Activated CD4-positive, alpha-beta T cell treated with anti-CD3 and anti-CD28 coated beads for 36 hours (primary cell): ENCODE measurements at regions not wholly inside any gene's neighbourhood (a gene's known extent, or its start where the extent isn't known, plus 50 kb on each side); places are given as distances from the start of the nearest gene placed in this dataset.
A peak's percentile ranks its signal among the peaks of the same experiment; 100 is the strongest.

ENCODE experiments used
- ATAC-seq: fragments of 200-7000 bp; cut with Tn5 transposase; one replicate; pipeline ENCODE4 v1.10.0; 2021; ENCODE audit warnings: mild to moderate bottlenecking, moderate library complexity
- CTCF ChIA-PET: fragments of 350-600 bp; sonication (Branson Sonifier 250); formaldehyde crosslinking; loops from one replicate; lab custom pipeline; 2021; ENCODE audit warnings: antibody characterized with exemption; lab: Charles Lee
- POLR2A ChIA-PET: fragments of 350-600 bp; sonication (Branson Sonifier 250); formaldehyde crosslinking; loops from one replicate; lab custom pipeline; 2021; ENCODE audit warnings: antibody characterized with exemption, inconsistent platforms; lab: Charles Lee
- DNase-seq: peaks from one replicate; pipeline ENCODE4 v3.0.0-alpha.2; 2020
- H3K27ac Mint-ChIP-seq: one replicate; pipeline ENCODE4 v1.8.0; 2021; ENCODE audit warnings: mixed read lengths
- H3K27me3 Mint-ChIP-seq: one replicate; pipeline ENCODE4 v1.8.0; 2021; ENCODE audit warnings: mixed read lengths
- H3K36me3 Mint-ChIP-seq: one replicate; pipeline ENCODE4 v1.8.0; 2021; ENCODE audit warnings: low read depth, mixed read lengths
- H3K4me1 Mint-ChIP-seq: one replicate; pipeline ENCODE4 v1.8.0; 2021; ENCODE audit warnings: mixed read lengths
- H3K4me3 Mint-ChIP-seq: one replicate; pipeline ENCODE4 v1.8.0; 2021; ENCODE audit warnings: mild to moderate bottlenecking, moderate library complexity, mixed read lengths
- H3K9me3 Mint-ChIP-seq: one replicate; pipeline ENCODE4 v1.8.0; 2021; ENCODE audit warnings: low read depth, mixed read lengths
- intact Hi-C, 2 experiments: fragments of 100-400 bp; cut with DNase I in 1 of 2; cut with micrococcal nuclease in 1 of 2; formaldehyde crosslinking; loops; one replicate each; pipeline versions ENCODE4 v1.14.2 to v1.15.1; 2022 to 2024; cut with DNase I, micrococcal nuclease

DNA sequence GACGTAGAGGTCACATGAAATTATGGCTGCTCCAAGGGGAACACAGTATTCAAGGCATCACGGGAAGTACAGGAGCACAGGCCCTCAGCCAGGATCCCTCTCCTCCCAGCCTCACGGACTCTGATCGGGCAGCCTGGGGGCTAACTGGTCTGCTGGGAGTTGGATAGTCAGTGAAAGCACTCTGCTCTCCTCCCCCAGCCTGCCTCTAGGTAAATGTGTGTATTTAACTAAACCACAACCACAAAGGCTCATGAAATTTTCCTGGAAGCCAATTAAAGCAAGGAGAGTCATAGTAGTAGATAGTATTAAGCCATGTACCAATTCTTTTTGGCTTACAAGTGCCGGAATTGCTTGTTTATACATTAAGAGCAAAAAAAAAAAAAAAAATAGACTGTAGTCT is 254.3 kb downstream of the MSRB3 start:
- Mint-ChIP-seq H3K4me1 (peaks cover 3% of the 10 kb centered on the region), H3K4me3 (no peak overlapping the region), H3K36me3 (no peaks in the 10 kb centered on the region), H3K27ac (no peak overlapping the region), H3K9me3 (peaks cover under 1% of the 10 kb centered on the region), H3K27me3 (peaks cover 6% of the 10 kb centered on the region)
- POLR2A ChIA-PET = no interaction called here
- CTCF ChIA-PET = no interaction called here
- DNase-seq (no peak), ATAC-seq (no peak)
- intact Hi-C loops = no loop called here

- no peak overlapping the region for H3K4me3 Mint-ChIP-seq
- peaks cover 6% of the 10 kb centered on the region for H3K27me3 Mint-ChIP-seq
- peaks cover 3% of the 10 kb centered on the region for H3K4me1 Mint-ChIP-seq
- intact Hi-C loops = no loop called here
- ATAC-seq (no peak), DNase-seq (no peak)
- ChIA-PET CTCF (no interaction called here), POLR2A (no interaction called here)
- H3K9me3 Mint-ChIP-seq = peaks cover 3% of the 10 kb centered on the region
- no peaks in the 10 kb centered on the region for H3K36me3 Mint-ChIP-seq
- H3K27ac Mint-ChIP-seq = no peak overlapping the region
These were observed 254.8 kb downstream of the MSRB3 start for GRCh38 chr12:65533177-65533883.

DNA sequence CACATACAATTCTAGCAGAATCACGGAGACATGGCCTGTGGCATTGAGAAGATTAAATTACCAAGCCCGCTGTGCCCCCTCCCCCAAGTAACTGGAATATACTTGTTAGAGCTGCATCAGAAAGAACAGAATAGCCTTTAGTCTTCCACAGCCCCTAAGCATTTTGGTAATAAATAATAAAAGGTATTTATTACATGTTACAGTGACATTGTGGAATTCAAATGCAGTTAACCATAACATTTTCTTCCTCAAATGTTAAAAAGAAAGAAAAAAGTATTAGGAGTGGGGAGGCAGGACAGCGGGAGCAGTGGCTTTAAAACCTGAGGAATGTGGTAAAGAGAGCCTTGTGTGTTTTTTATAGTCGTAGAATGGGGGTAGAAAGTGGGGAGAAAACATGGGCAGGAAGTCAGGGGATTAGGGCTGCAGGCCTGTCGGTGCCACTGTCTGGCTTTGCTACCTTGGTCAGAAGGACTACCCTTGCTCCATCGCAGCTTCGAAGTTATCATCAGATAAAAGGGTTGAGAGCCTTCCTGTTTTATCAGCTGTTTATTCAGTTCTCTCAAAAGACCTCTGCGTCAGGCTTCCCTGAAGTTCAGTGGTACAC is 255.9 kb downstream of the MSRB3 start:
- ATAC-seq (no peak), DNase-seq (no peak)
- intact Hi-C loops = no loop called here
- H3K4me3 Mint-ChIP-seq = no peak overlapping the region
- CTCF ChIA-PET = no interaction called here
- H3K9me3 Mint-ChIP-seq = peaks cover 3% of the 10 kb centered on the region
- H3K27ac Mint-ChIP-seq = no peak overlapping the region
- peaks cover 6% of the 10 kb centered on the region for H3K27me3 Mint-ChIP-seq
- no peaks in the 10 kb centered on the region for H3K36me3 Mint-ChIP-seq
- peaks cover 3% of the 10 kb centered on the region for H3K4me1 Mint-ChIP-seq
- POLR2A ChIA-PET = no interaction called here

- Mint-ChIP-seq H3K27me3 (peaks cover 2% of the 10 kb centered on the region), H3K27ac (no peak overlapping the region), H3K9me3 (peaks cover 8% of the 10 kb centered on the region), H3K4me1 (peaks cover 3% of the 10 kb centered on the region), H3K36me3 (no peaks in the 10 kb centered on the region), H3K4me3 (no peak overlapping the region)
- ATAC-seq = no peak
- intact Hi-C loops = no loop called here
- POLR2A ChIA-PET = no interaction called here
- no peak for DNase-seq
- CTCF ChIA-PET = interaction anchor here (1.0 kb wide), 1 partner anchor 21 kb away, joined by 3 read pairs; no protein-coding TSS in a partner anchor
These were observed 257.5 kb downstream of the MSRB3 start for GRCh38 chr12:65535946-65536345.

- DNase-seq = no peak
- CTCF ChIA-PET = interaction anchor here (1.0 kb wide), 1 partner anchor 20 kb away, joined by 3 read pairs; no protein-coding TSS in a partner anchor
- Mint-ChIP-seq H3K27me3 (peaks cover 2% of the 10 kb centered on the region), H3K36me3 (no peaks in the 10 kb centered on the region), H3K4me1 (peaks cover 3% of the 10 kb centered on the region), H3K4me3 (no peak overlapping the region), H3K9me3 (peaks cover 12% of the 10 kb centered on the region), H3K27ac (no peak overlapping the region)
- POLR2A ChIA-PET = no interaction called here
- no peak for ATAC-seq
- intact Hi-C loops = no loop called here
These were observed 257.9 kb downstream of the MSRB3 start for GRCh38 chr12:65536351-65536750.

DNA sequence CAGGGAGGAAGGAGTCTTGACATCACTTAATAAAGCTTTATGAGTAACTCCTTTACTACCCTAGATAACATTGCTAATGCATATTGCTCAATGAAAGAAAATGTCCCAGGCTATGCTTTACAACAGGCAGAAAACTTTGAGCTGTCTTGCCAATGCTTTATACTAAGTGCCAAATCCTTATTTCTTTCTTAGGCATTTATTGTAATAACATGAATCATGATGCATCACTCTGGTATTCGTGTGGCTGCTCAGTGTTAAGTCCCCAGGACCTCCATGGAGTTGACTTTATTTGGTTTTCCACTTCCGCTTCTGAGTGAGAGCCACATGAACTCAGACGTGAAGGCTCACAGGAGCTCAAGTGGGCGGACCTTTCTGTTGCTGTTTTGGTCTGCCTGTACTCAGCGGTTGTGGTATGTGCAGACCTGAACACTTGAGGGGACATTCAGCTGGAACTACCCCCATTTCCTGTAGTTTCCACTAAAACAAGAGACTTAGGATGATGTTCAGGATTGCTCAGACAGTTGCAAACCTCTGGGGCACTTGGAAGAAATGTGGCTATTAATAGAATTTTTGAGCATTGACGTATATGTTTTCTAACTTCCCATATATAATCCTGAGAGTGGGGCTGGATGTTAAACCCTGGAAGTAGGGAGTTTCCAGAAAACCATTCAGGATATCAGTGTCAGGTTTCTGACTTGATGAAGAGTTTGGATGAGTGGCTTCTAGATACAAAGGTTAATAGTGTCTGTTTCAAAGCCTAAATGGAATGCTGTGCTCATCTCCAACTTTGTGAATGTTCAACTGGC is 258.6 kb downstream of the MSRB3 start:
- DNase-seq = no peak
- H3K27me3 Mint-ChIP-seq = peaks cover 2% of the 10 kb centered on the region
- intact Hi-C loops = no loop called here
- H3K4me3 Mint-ChIP-seq = no peak overlapping the region
- ChIA-PET POLR2A (no interaction called here), CTCF (interaction anchor here (0.7 to 1.0 kb wide), 2 partner anchors 20 to 53 kb away, joined by 3 read pairs; no protein-coding TSS in a partner anchor)
- H3K27ac Mint-ChIP-seq = no peak overlapping the region
- H3K9me3 Mint-ChIP-seq = peaks cover 12% of the 10 kb centered on the region
- H3K4me1 Mint-ChIP-seq = peaks cover 3% of the 10 kb centered on the region
- H3K36me3 Mint-ChIP-seq = no peaks in the 10 kb centered on the region
- ATAC-seq = no peak

- ChIA-PET CTCF (interaction anchor here (0.7 kb wide), 1 partner anchor 52 kb away, joined by 3 read pairs; no protein-coding TSS in a partner anchor), POLR2A (no interaction called here)
- H3K27me3 Mint-ChIP-seq = peaks cover 2% of the 10 kb centered on the region
- H3K9me3 Mint-ChIP-seq = peaks cover 12% of the 10 kb centered on the region
- ATAC-seq (no peak), DNase-seq (no peak)
- intact Hi-C loops = no loop called here
- H3K36me3 Mint-ChIP-seq = no peaks in the 10 kb centered on the region
- H3K4me3 Mint-ChIP-seq = no peak overlapping the region
- H3K27ac Mint-ChIP-seq = no peak overlapping the region
- peaks cover 3% of the 10 kb centered on the region for H3K4me1 Mint-ChIP-seq
These were observed 259.5 kb downstream of the MSRB3 start for GRCh38 chr12:65537978-65538377.

- no peak overlapping the region for H3K4me3 Mint-ChIP-seq
- H3K9me3 Mint-ChIP-seq = peaks cover 12% of the 10 kb centered on the region
- H3K27ac Mint-ChIP-seq = no peak overlapping the region
- intact Hi-C loops = no loop called here
- ChIA-PET CTCF (interaction anchor here (0.6 kb wide), 1 partner anchor 497 kb away, joined by 3 read pairs; no protein-coding TSS in a partner anchor), POLR2A (no interaction called here)
- H3K27me3 Mint-ChIP-seq = peaks cover 2% of the 10 kb centered on the region
- H3K36me3 Mint-ChIP-seq = no peaks in the 10 kb centered on the region
- ATAC-seq (no peak), DNase-seq (no peak)
- H3K4me1 Mint-ChIP-seq = no peaks in the 10 kb centered on the region
These were observed 260.5 kb downstream of the MSRB3 start for GRCh38 chr12:65539023-65539422.

DNA sequence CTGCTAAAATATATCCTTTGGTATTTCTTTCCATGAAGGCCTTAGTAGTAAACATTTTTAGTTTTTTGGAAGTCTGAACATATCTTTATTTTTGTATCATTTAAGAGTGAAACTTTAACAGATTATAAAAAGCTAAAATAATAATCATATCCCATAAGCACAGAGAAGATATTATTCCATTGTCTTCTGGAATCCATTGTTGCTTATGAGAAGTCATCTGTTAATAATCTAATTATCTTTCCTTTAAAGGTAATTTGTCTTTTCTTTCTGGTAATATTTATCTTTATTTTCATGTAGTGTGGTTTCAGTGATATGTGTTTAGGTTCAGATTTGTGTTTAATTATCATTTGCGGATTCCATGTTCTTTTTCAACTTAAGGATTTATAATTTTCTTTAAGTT is 261.7 kb downstream of the MSRB3 start:
- DNase-seq = no peak
- ChIA-PET POLR2A (interaction anchor here (0.7 kb wide), 1 partner anchor 609 kb away, joined by 7 read pairs; no protein-coding TSS in a partner anchor), CTCF (no interaction called here)
- no peak overlapping the region for H3K27ac Mint-ChIP-seq
- intact Hi-C loops = no loop called here
- peaks cover 2% of the 10 kb centered on the region for H3K27me3 Mint-ChIP-seq
- H3K9me3 Mint-ChIP-seq = peaks cover 12% of the 10 kb centered on the region
- no peak for ATAC-seq
- H3K4me1 Mint-ChIP-seq = no peaks in the 10 kb centered on the region
- H3K4me3 Mint-ChIP-seq = no peak overlapping the region
- H3K36me3 Mint-ChIP-seq = no peaks in the 10 kb centered on the region

- DNase-seq (no peak), ATAC-seq (no peak)
- no peaks in the 10 kb centered on the region for H3K36me3 Mint-ChIP-seq
- H3K27ac Mint-ChIP-seq = no peak overlapping the region
- intact Hi-C loops = no loop called here
- POLR2A ChIA-PET = no interaction called here
- H3K4me1 Mint-ChIP-seq = no peaks in the 10 kb centered on the region
- H3K4me3 Mint-ChIP-seq = no peak overlapping the region
- CTCF ChIA-PET = interaction anchor here (3.0 kb wide), 1 partner anchor 10 kb away, joined by 8 read pairs; no protein-coding TSS in a partner anchor
- H3K27me3 Mint-ChIP-seq = no peaks in the 10 kb centered on the region
- H3K9me3 Mint-ChIP-seq = no peaks in the 10 kb centered on the region
These were observed 268.0 kb downstream of the MSRB3 start for GRCh38 chr12:65546528-65546927.

GRCh38 chr12:65556676-65557437 is 267.4 kb upstream of the HMGA2 start:
- CTCF ChIA-PET = interaction anchor here (0.5 to 1.7 kb wide), 30 partner anchors 10 to 1129 kb away, joined by 3 to 8 read pairs (median 3); no protein-coding TSS in a partner anchor
- peak; percentile 82 for DNase-seq

More at GRCh38 chr12:65556676-65557437, 267.4 kb upstream of the HMGA2 start:
- no peaks in the 10 kb centered on the region for H3K9me3 Mint-ChIP-seq
- intact Hi-C loops = loop anchor here (1.0 to 5.0 kb wide), 9 partner anchors 117 to 666 kb away; no protein-coding TSS in a partner anchor
- no peaks in the 10 kb centered on the region for H3K36me3 Mint-ChIP-seq
- no peak overlapping the region for H3K4me3 Mint-ChIP-seq
- POLR2A ChIA-PET = interaction anchor here (0.9 kb wide), 1 partner anchor 152 kb away, joined by 3 read pairs; no protein-coding TSS in a partner anchor
- H3K27me3 Mint-ChIP-seq = peaks cover 15% of the 10 kb centered on the region
- no peak overlapping the region for H3K27ac Mint-ChIP-seq
- H3K4me1 Mint-ChIP-seq = peaks cover 2% of the 10 kb centered on the region
- peak; percentile 93 for ATAC-seq
